ENCODE measurements at regions not wholly inside any gene's neighbourhood (a gene's known extent, or its start where the extent isn't known, plus 50 kb on each side); places are given as distances from the start of the nearest gene placed in this dataset.

GRCh38 chr6:153758516-153758915, 280.5 kb upstream of the OPRM1 start:
- no peak for TF ChIP-seq EZH2 (IDR thresholded peaks at IDR 0.05; ENCODE audit: low read length, missing control alignments)
- TF ChIP-seq, protein P1, sequence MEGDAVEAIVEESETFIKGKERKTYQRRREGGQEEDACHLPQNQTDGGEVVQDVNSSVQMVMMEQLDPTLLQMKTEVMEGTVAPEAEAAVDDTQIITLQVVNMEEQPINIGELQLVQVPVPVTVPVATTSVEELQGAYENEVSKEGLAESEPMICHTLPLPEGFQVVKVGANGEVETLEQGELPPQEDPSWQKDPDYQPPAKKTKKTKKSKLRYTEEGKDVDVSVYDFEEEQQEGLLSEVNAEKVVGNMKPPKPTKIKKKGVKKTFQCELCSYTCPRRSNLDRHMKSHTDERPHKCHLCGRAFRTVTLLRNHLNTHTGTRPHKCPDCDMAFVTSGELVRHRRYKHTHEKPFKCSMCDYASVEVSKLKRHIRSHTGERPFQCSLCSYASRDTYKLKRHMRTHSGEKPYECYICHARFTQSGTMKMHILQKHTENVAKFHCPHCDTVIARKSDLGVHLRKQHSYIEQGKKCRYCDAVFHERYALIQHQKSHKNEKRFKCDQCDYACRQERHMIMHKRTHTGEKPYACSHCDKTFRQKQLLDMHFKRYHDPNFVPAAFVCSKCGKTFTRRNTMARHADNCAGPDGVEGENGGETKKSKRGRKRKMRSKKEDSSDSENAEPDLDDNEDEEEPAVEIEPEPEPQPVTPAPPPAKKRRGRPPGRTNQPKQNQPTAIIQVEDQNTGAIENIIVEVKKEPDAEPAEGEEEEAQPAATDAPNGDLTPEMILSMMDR (conservative IDR thresholded peaks at IDR 0.05 in 1 of 2, IDR thresholded peaks at IDR 0.05 in 1 of 2; ENCODE audit: low read depth in 1 of 2, low read length in 2 of 2) = no peak

Data from fibroblast of lung (primary cell).